SK-N-SH treated with all-trans-retinoic acid at 6 μM for 48 hours (cell line): ENCODE measurements at regions not wholly inside any gene's neighbourhood (a gene's known extent, or its start where the extent isn't known, plus 50 kb on each side); places are given as distances from the start of the nearest gene placed in this dataset.

Experiments used
- ATAC-seq: fragments of 200-7000 bp; cut with Tn5 transposase; 3 replicates; pipeline ENCODE4 v1.9.1; 2020; ENCODE audit warnings: mild to moderate bottlenecking, moderate library complexity
- ARNTL ChIP-seq: fragments of 450-650 bp; formaldehyde crosslinking; IDR thresholded peaks from 2 replicates; pipeline ENCODE4 v1.5.0; 2020; ENCODE audit warnings: low read depth, mild to moderate bottlenecking, moderate library complexity, borderline replicate concordance
- BACH2 ChIP-seq: fragments of 250-450 bp; sonication (Bioruptor Pico); IDR thresholded peaks from 2 replicates; pipeline ENCODE4 v1.9.0; 2021; ENCODE audit warnings: mild to moderate bottlenecking, borderline replicate concordance
- CSDC2 ChIP-seq: fragments of 250-450 bp; sonication (Bioruptor Pico); IDR thresholded peaks from 2 replicates; pipeline ENCODE4 v1.5.0; 2020; ENCODE audit warnings: mild to moderate bottlenecking, moderate library complexity
- CSRNP3 ChIP-seq: fragments of 250-450 bp; sonication (Bioruptor Pico); IDR thresholded peaks from 2 replicates; pipeline ENCODE4 v1.5.1; 2021; ENCODE audit warnings: mild to moderate bottlenecking, moderate library complexity
- ESRRG ChIP-seq: fragments of 250-450 bp; sonication (Bioruptor Pico); IDR thresholded peaks from 2 replicates; pipeline ENCODE4 v1.6.1; 2021; ENCODE audit warnings: mild to moderate bottlenecking
- ISL1 ChIP-seq: fragments of 250-450 bp; sonication (Bioruptor Pico); IDR thresholded peaks from 2 replicates; pipeline ENCODE4 v2.1.2; 2022; ENCODE audit warnings: mild to moderate bottlenecking, moderate library complexity
- OSR1 ChIP-seq: fragments of 250-450 bp; sonication (Bioruptor Pico); IDR thresholded peaks from 2 replicates; pipeline ENCODE4 v1.8.0; 2022; ENCODE audit warnings: moderate library complexity, mild to moderate bottlenecking, inconsistent platforms
- PPARA ChIP-seq: fragments of 250-450 bp; sonication (Bioruptor Pico); IDR thresholded peaks from 2 replicates; pipeline ENCODE4 v1.5.0; 2020; ENCODE audit warnings: mild to moderate bottlenecking, borderline replicate concordance
- TCF4 ChIP-seq: fragments of 250-450 bp; sonication (Bioruptor Pico); IDR thresholded peaks from 2 replicates; pipeline ENCODE4 v1.8.0; 2021; ENCODE audit warnings: mild to moderate bottlenecking, moderate library complexity, borderline replicate concordance
- TSHZ2 ChIP-seq: fragments of 250-450 bp; sonication (Bioruptor Pico); IDR thresholded peaks from 2 replicates; pipeline ENCODE4 v1.5.0; 2020; ENCODE audit warnings: mild to moderate bottlenecking, moderate library complexity
- ZFP3 ChIP-seq: fragments of 250-450 bp; sonication (Bioruptor Pico); IDR thresholded peaks from 2 replicates; pipeline ENCODE4 v1.5.0; 2020; ENCODE audit warnings: mild to moderate bottlenecking, moderate library complexity
- ZFP30 ChIP-seq: fragments of 450-650 bp; formaldehyde crosslinking; IDR thresholded peaks from 2 replicates; pipeline ENCODE4 v1.5.0; 2022; ENCODE audit warnings: mild to moderate bottlenecking, moderate library complexity
- ZNF565 ChIP-seq: fragments of 450-650 bp; formaldehyde crosslinking; conservative IDR thresholded peaks from 2 replicates; pipeline ENCODE4 v1.5.0; 2020; ENCODE audit warnings: low read depth, mild to moderate bottlenecking, moderate library complexity
- ZNF8 ChIP-seq: fragments of 450-650 bp; formaldehyde crosslinking; IDR thresholded peaks from 2 replicates; pipeline ENCODE4 v1.5.0; 2020; ENCODE audit warnings: mild to moderate bottlenecking, moderate library complexity
- TF ChIP-seq, protein P1 (sequence below): fragments of 250-450 bp; sonication (Bioruptor Pico); IDR thresholded peaks from 2 replicates; pipeline ENCODE4 v1.8.0; 2021; ENCODE audit warnings: low read depth, mild to moderate bottlenecking, moderate library complexity, borderline replicate concordance
- TF ChIP-seq, protein P2 (sequence below): fragments of 250-450 bp; sonication (Bioruptor Pico); IDR thresholded peaks from 2 replicates; pipeline ENCODE4 v1.8.0; 2020; ENCODE audit warnings: mild to moderate bottlenecking, moderate library complexity, borderline replicate concordance

GRCh38 chr1:239823852-239824251 lies 267.8 kb upstream of the FMN2 start:
- no peak for ATAC-seq
- TF ChIP-seq OSR1, result no peak
- TF ChIP-seq CSDC2 (CRISPR knock-in tag), result no peak
- no peak for TF ChIP-seq ARNTL (CRISPR knock-in tag)
- no peak for TF ChIP-seq ZNF8
- TF ChIP-seq PPARA (CRISPR knock-in tag), result no peak

DNA sequence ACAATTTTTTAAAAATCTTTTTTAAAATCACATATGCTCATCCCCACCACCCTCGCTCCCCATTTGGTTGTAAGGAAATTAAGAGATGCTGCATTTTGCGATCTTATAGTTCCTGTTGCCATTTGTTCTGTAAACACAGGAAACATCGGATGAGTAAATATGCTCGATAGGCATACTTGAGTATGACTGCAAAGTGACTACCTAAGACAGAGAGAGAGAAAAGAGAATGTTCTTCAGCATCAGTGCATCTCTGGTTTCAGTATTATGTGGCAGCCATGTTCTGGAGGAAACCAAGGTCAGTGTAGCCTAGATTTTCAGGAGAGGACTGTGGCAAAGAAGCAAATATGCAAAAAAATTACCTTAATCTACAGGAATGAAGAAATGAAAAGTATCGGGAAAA lies 265.5 kb upstream of the FMN2 start:
- TF ChIP-seq, protein P1, sequence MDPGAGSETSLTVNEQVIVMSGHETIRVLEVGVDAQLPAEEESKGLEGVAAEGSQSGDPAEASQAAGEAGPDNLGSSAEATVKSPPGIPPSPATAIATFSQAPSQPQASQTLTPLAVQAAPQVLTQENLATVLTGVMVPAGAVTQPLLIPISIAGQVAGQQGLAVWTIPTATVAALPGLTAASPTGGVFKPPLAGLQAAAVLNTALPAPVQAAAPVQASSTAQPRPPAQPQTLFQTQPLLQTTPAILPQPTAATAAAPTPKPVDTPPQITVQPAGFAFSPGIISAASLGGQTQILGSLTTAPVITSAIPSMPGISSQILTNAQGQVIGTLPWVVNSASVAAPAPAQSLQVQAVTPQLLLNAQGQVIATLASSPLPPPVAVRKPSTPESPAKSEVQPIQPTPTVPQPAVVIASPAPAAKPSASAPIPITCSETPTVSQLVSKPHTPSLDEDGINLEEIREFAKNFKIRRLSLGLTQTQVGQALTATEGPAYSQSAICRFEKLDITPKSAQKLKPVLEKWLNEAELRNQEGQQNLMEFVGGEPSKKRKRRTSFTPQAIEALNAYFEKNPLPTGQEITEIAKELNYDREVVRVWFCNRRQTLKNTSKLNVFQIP (CRISPR knock-in tag), result no peak
- TF ChIP-seq TCF4 (CRISPR knock-in tag) (no peak), ZNF565 (CRISPR knock-in tag) (no peak), ARNTL (CRISPR knock-in tag) (no peak), BACH2 (no peak), ZFP30 (CRISPR knock-in tag) (no peak), ISL1 (CRISPR knock-in tag) (no peak), TSHZ2 (CRISPR knock-in tag) (no peak), OSR1 (no peak), CSRNP3 (CRISPR knock-in tag) (no peak), ZNF8 (no peak), ESRRG (CRISPR knock-in tag) (no peak), ZFP3 (no peak)
- TF ChIP-seq, protein P2, sequence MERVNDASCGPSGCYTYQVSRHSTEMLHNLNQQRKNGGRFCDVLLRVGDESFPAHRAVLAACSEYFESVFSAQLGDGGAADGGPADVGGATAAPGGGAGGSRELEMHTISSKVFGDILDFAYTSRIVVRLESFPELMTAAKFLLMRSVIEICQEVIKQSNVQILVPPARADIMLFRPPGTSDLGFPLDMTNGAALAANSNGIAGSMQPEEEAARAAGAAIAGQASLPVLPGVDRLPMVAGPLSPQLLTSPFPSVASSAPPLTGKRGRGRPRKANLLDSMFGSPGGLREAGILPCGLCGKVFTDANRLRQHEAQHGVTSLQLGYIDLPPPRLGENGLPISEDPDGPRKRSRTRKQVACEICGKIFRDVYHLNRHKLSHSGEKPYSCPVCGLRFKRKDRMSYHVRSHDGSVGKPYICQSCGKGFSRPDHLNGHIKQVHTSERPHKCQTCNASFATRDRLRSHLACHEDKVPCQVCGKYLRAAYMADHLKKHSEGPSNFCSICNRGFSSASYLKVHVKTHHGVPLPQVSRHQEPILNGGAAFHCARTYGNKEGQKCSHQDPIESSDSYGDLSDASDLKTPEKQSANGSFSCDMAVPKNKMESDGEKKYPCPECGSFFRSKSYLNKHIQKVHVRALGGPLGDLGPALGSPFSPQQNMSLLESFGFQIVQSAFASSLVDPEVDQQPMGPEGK (CRISPR knock-in tag), result no peak
- ATAC-seq, result no peak

GRCh38 chr1:239826736-239827135 lies 264.9 kb upstream of the FMN2 start:
- TF ChIP-seq ZNF565 (CRISPR knock-in tag), result no peak
- no peak for TF ChIP-seq PPARA (CRISPR knock-in tag)
- TF ChIP-seq TSHZ2 (CRISPR knock-in tag), result no peak
- no peak for TF ChIP-seq ARNTL (CRISPR knock-in tag)

DNA sequence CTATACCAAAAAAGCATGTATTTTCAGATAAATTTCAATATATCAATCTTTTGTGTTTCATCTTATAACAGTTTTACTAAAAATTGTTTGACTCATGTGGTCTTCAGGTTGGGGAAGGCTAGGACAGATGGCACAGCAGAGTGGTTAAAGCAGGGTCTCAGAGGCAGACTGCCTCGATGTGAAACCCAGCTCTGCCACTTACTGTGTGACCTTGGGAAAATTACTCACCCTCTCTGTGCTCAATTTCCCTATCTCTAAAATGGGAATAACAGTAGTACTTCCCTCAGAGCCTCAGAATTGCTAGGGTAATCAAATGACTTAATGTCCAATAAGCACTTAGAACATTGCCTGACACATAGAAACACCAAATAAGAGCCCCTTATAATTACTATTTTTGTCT lies 262.1 kb upstream of the FMN2 start:
- no peak for TF ChIP-seq OSR1
- ATAC-seq, result no peak

More at GRCh38 chr1:239826736-239827135, 264.9 kb upstream of the FMN2 start:
- no peak for ATAC-seq
